ENCODE measurements at regions not wholly inside any gene's neighbourhood (a gene's known extent, or its start where the extent isn't known, plus 50 kb on each side); places are given as distances from the start of the nearest gene placed in this dataset.
"Not testable (repeated sequence)": the region's sequence is repeated elsewhere in the genome, so short reads cannot be mapped to it uniquely, and the experiment has no call there.

DNA sequence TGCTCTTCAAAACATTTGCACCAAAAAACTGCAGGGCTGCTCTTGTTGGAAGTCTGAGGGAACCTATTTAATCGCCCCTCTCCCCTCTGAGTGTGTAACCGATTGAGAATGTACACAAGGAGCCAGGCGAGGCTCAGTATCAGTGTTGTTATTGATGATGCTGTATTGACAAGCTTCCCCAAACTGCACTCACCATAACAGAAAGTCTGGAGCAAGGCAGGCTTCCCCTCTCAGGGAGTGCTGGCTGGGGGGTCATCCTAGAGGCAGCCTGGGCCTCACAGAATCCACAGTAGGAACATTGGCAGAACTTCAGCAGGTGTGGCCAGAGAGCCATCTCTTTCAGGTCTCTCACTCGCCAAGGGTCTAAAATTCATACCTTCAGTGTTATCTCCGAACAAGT lies 58.1 kb upstream of the TUNAR start:
- DNase-seq (ENCODE audit: low spot score in 2 of 2) (no peak), ATAC-seq (no peak)
- Mint-ChIP-seq H3K9me3 (no peaks in the 10 kb centered on the region), H3K36me3 (no peaks in the 10 kb centered on the region), H3K27ac (no peak overlapping the region)

DNA sequence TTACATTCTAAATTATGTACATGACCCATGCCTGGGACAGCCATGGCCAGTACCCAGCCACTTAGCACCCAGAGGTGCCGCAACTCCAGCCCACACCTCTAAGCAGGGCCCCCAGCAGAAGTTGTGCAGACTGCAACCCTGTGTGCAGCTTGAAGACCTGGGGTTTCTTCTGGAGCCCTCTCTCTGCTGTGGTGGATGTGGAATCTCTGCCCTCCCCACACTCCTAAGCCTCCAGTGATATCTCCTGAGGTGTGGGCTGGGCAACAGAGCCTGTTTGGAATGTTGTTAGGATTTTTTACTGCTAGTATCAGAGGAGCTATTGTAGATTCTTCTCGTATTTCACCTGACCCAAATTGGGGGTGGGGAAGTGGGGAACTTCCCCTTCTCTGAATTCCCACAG lies 59.4 kb upstream of the TUNAR start:
- ATAC-seq: no peak
- no peaks in the 10 kb centered on the region for H3K9me3 Mint-ChIP-seq
- DNase-seq (ENCODE audit: low spot score in 2 of 2): no peak
- no peak overlapping the region for H3K27ac Mint-ChIP-seq
- H3K36me3 Mint-ChIP-seq: no peaks in the 10 kb centered on the region

GRCh38 chr14:95816539-95816938 lies 60.1 kb upstream of the TUNAR start:
- Mint-ChIP-seq H3K27ac (no peak overlapping the region), H3K36me3 (no peaks in the 10 kb centered on the region), H3K9me3 (no peaks in the 10 kb centered on the region)
- no peak for DNase-seq (ENCODE audit: low spot score in 2 of 2)
- ATAC-seq: no peak

DNA sequence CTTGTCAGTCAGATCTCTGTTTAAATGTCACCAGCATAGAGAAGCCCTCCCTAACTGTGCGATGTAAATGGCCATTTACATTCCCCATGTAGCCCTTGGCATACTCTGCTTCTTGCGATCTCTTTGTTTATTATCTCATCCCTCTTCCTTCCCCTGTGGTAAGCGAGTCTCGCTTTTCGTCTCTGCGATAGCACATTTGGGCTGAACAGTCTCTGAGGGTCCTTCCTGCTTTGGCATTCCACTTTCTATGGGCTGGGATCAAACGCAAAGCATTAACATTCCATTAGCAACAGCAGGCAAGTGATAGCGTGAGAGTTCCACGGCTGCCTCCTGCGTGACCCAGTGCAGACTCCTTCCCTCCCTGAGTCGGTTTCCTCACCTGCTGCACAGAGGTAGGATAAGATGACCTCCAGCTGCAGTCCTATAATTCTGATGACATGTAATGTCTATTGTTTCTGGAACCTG lies 61.4 kb upstream of the TUNAR start:
- DNase-seq (ENCODE audit: low spot score in 2 of 2): no peak
- Mint-ChIP-seq H3K27ac (no peak overlapping the region), H3K36me3 (no peaks in the 10 kb centered on the region), H3K9me3 (no peaks in the 10 kb centered on the region)
- no peak for ATAC-seq

DNA sequence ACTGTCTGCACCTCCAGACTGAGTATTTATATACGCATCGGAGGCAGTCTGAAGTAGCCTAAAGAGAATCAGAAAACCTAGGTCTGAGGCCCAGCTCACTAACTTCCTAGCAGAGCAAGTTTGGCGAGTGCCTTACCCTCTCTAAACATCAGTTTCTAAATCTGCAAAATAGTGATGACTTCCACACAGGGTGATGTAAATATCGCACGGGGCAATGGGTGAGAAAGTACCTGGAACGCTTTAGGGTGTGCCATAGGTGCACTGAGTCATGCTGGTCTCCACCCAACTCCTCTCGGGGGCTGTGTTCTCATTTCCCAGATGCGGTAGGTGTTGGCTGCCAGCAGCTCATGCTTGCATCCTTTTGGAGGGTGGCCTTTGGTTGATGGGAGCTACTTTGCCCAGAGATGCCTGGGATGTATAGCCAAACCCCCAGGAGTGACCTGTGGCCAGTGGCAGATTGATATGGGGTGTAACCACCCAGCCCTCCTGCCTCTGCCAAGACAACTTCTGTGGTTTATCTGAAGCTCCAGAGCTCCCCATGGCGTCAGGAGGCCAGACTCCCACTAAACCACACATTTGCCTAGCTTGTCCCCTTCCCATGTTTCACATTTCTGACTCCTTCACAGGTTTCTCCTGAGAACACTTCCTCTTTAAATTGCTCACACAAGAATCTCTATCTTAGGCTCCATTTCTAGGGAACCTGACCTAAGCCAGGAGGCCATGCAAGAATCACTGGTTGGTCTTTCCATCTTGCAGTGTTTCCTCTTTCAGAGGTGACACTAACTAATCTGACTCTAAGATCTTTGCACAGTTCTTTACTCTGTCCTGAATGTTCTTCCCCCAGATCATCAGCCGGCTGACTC lies 62.0 kb upstream of the TUNAR start:
- DNase-seq (ENCODE audit: low spot score in 2 of 2) (no peak), ATAC-seq (no peak)
- no peak overlapping the region for H3K27ac Mint-ChIP-seq
- H3K36me3 Mint-ChIP-seq: no peaks in the 10 kb centered on the region
- no peaks in the 10 kb centered on the region for H3K9me3 Mint-ChIP-seq

GRCh38 chr14:95811813-95812212 lies 64.8 kb upstream of the TUNAR start:
- no peak for DNase-seq (ENCODE audit: low spot score in 2 of 2)
- H3K36me3 Mint-ChIP-seq: peaks cover 0 to 12% of the 10 kb centered on the region in 2 donors
- H3K27ac Mint-ChIP-seq: no peak overlapping the region
- no peak for ATAC-seq
- H3K9me3 Mint-ChIP-seq: peaks cover 7 to 15% of the 10 kb centered on the region in 2 donors

DNA sequence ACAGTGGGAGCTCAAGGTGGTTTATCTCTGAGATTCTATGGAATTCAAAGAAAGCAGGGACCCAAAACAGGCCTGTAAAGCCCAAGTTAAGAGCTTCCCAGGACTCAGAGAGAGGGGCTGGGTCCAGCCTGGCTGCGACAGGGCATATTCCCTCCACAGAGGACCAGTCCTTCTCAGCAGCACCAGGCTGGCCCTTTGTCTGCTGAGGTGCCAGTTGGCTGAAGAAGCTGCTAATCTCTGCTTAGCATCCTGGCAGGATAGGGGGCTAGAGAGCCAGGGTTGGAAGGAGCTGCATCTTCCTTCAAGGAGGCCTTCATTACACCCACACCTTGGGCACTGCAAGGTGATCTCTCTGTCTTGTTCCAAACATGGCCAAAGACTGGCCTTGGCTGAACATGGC lies 68.3 kb upstream of the TUNAR start:
- Mint-ChIP-seq H3K27ac (no peak overlapping the region), H3K36me3 (peaks cover 6 to 20% of the 10 kb centered on the region in 2 donors), H3K9me3 (peaks cover 19 to 28% of the 10 kb centered on the region in 2 donors)
- ATAC-seq (no peak), DNase-seq (ENCODE audit: low spot score in 2 of 2) (no peak)

GRCh38 chr14:95796788-95797187 lies 79.8 kb upstream of the TUNAR start:
- ATAC-seq (no peak), DNase-seq (ENCODE audit: low spot score in 2 of 2) (no peak)
- peaks cover 0 to 8% of the 10 kb centered on the region in 2 donors for H3K9me3 Mint-ChIP-seq
- no peak overlapping the region for H3K27ac Mint-ChIP-seq
- no peaks in the 10 kb centered on the region for H3K36me3 Mint-ChIP-seq

- H3K27ac Mint-ChIP-seq: no peak overlapping the region
- no peak for DNase-seq (ENCODE audit: low spot score in 2 of 2)
- no peak for ATAC-seq
- H3K9me3 Mint-ChIP-seq: no peaks in the 10 kb centered on the region
- no peaks in the 10 kb centered on the region for H3K36me3 Mint-ChIP-seq
Measured at GRCh38 chr14:95787941-95788340, 74.0 kb upstream of the TCL1A start.

DNA sequence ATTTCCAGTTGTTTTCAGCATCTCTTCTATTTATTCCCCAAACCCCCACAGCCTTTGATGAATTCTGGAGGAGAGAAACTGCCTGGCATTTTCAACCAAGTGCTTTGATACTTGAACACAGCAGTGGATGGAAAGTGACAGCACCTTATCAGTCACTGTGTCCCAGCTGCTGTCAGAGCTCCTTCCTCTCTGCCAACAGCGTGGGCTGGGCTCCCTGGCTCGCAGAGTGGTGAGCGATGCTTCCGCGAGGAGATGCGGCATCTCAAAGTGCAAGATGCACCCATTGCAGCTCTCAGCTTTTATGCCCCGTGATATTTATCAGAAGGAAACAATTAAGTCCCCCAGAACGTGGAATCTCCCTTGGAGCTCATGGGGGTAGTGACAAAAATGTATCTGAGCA lies 72.6 kb upstream of the TCL1A start:
- H3K27ac Mint-ChIP-seq: no peak overlapping the region
- no peak for DNase-seq (ENCODE audit: low spot score in 2 of 2)
- H3K9me3 Mint-ChIP-seq: no peaks in the 10 kb centered on the region
- no peak for ATAC-seq
- H3K36me3 Mint-ChIP-seq: no peaks in the 10 kb centered on the region

GRCh38 chr14:95784137-95784536 lies 70.2 kb upstream of the TCL1A start:
- ATAC-seq: no peak
- DNase-seq (ENCODE audit: low spot score in 2 of 2): peak in 1 of 2 donors; percentile 18
- Mint-ChIP-seq H3K9me3 (no peaks in the 10 kb centered on the region), H3K27ac (no peak overlapping the region), H3K36me3 (no peaks in the 10 kb centered on the region)

DNA sequence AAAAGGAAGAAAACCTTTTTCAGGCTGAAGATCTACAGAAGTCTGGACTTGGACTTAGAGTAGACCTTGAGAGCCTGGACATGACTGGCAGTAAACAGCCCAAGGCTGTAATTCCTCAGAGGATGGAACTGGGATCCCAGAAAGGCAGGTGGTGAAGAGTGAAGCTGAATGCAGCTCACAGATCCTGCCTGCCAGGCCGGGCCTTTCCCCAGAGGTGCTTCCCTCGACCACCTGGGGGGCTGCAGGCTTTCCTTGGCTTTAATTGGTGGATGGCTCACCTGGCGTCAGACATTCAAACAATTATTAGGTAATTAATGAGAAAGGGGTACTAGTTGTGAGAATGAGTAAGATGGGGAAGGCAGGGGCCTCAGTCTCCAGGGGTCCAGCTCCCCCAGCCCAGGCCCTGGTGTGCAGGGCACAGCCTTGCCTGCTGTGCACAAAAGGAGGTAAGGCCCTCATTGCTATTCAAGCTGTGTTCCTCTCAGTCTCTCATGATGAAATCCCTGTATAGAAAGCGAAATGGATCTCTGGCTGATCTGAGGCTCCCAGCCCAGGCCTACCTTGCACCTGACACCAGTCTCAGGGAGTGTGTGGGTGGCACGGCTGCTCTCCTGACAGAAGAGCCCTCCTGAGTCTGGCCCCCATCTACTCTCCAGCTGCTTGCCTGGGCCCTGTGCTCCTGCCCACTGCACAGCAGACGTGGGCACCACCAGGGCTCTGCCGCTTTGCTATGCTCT lies 63.0 kb upstream of the TCL1A start:
- DNase-seq (ENCODE audit: low spot score in 2 of 2) (no peak), ATAC-seq (no peak)
- Mint-ChIP-seq H3K9me3 (no peaks in the 10 kb centered on the region), H3K36me3 (no peaks in the 10 kb centered on the region), H3K27ac (no peak overlapping the region)

GRCh38 chr14:95774265-95775160 lies 60.6 kb upstream of the TCL1A start:
- DNase-seq (ENCODE audit: low spot score in 2 of 2) (peak in 1 of 2 donors; percentile 67), ATAC-seq (no peak)
- Mint-ChIP-seq H3K36me3 (no peaks in the 10 kb centered on the region), H3K9me3 (no peaks in the 10 kb centered on the region), H3K27ac (no peak overlapping the region)

GRCh38 chr14:95770777-95771176 lies 56.9 kb upstream of the TCL1A start:
- Mint-ChIP-seq H3K27ac (no peak overlapping the region), H3K9me3 (no peaks in the 10 kb centered on the region), H3K36me3 (no peaks in the 10 kb centered on the region)
- DNase-seq (ENCODE audit: low spot score in 2 of 2) (no peak), ATAC-seq (no peak)

DNA sequence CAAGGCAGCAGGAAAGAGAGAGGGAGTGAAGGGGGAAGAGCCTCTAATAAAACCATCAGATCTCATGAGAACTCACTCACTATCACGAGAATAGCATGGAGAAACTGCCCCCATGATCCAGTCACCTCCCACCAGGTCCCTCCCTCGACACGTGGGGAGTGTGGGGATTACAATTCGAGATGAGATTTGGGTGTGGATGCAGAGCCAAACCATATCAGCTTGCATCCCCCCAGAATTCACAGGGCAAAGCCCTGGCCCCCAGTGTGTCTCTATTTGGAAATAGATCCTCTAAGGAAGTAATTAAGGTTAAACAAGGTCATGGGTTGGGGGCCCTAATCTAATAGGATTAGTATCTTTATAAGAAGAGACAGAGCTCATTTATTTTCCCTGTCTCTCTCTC lies 56.1 kb upstream of the TCL1A start:
- H3K27ac Mint-ChIP-seq: no peak overlapping the region
- ATAC-seq: no peak
- H3K36me3 Mint-ChIP-seq: no peaks in the 10 kb centered on the region
- no peaks in the 10 kb centered on the region for H3K9me3 Mint-ChIP-seq
- DNase-seq (ENCODE audit: low spot score in 2 of 2): no peak

DNA sequence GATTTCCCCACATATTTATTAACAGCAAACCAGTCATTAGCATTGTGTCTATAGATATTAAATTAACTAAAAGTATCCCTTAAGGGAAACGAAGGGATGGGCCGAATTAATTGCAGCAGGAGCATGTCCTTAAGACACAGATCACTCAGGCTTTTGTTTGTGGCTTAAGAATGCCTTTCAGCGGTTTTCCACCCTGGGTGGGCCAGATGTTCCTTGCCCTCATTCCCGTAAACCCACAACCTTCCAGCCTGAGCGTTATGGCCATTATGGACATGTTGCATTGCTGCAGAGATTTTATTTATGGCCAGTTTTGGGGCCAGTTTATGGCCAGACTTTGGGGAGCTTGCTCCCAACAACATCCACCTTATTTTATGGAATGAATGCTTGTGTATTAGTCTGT lies 55.5 kb upstream of the TCL1A start:
- H3K36me3 Mint-ChIP-seq; H3K9me3 Mint-ChIP-seq; H3K27ac Mint-ChIP-seq; DNase-seq (ENCODE audit: low spot score in 2 of 2); ATAC-seq: not testable (repeated sequence)

- Mint-ChIP-seq H3K36me3 (peaks cover 0 to 4% of the 10 kb centered on the region in 2 donors), H3K27ac (no peak overlapping the region), H3K9me3 (no peaks in the 10 kb centered on the region)
- no peak for DNase-seq (ENCODE audit: low spot score in 2 of 2)
- no peak for ATAC-seq
Measured at GRCh38 chr14:95765051-95765450, 51.1 kb upstream of the TCL1A start.
